GM12878 (cell line): ENCODE measurements at regions not wholly inside any gene's neighbourhood (a gene's known extent, or its start where the extent isn't known, plus 50 kb on each side); places are given as distances from the start of the nearest gene placed in this dataset.

Experiments used
- ATAC-seq: fragments of 200-7000 bp; cut with Tn5 transposase; 3 replicates; pipeline ENCODE4 v1.9.1; 2020; ENCODE audit warnings: mild to moderate bottlenecking, moderate library complexity
- BruUV-seq: library from RNA; stranded (reverse); fragments of 400-500 nt; replicated peaks from 2 replicates; lab custom pipeline; 2021; lab: Mats Ljungman, UMichigan
- CTCF ChIA-PET: fragments of 300-600 bp; sonication (Branson Sonifier 250); formaldehyde crosslinking; extraction: SDS; loops from one replicate; lab custom pipeline; 2021; ENCODE audit warnings: inconsistent platforms; lab: Yijun Ruan, JAX
- POLR2A ChIA-PET: fragments of 350-600 bp; formaldehyde crosslinking; extraction: SDS; loops from one replicate; lab custom pipeline; 2021; ENCODE audit warnings: inconsistent platforms; lab: Charles Lee
- RAD21 ChIA-PET: fragments of 300-600 bp; sonication (Branson Sonifier 250); formaldehyde crosslinking; loops from one replicate; lab custom pipeline; 2023; ENCODE audit warnings: antibody characterized with exemption; ENCODE audit not compliant: unreplicated experiment; lab: Charles Lee
- SMC1A ChIA-PET: fragments of 300-600 bp; sonication (Branson Sonifier 250); formaldehyde crosslinking; loops from one replicate; lab custom pipeline; 2023; ENCODE audit not compliant: unreplicated experiment, uncharacterized antibody; lab: Charles Lee
- DNase-seq: peaks from one replicate; pipeline ENCODE4 v3.0.0-alpha.2; 2011; ENCODE audit warnings: low read depth, low spot score
- FAIRE-seq: peaks from 3 replicates; lab custom pipeline; 2011; peaks lifted over from hg19 to GRCh38; lab: Jason Lieb, UNC
- H2AFZ ChIP-seq: 2 replicates; pipeline ENCODE4 v1.6.0; 2011; ENCODE audit warnings: low read depth, low read length, control low read depth; ENCODE audit not compliant: control insufficient read depth
- H3K27ac ChIP-seq: 2 replicates; pipeline ENCODE4 v1.5.1; 2011; ENCODE audit warnings: control low read depth; ENCODE audit not compliant: control insufficient read depth, insufficient read depth
- H3K27me3 ChIP-seq, 2 experiments: replicated peaks in 1 of 2; 2 replicates each; pipeline versions ENCODE4 v1.6.0 to v1.6.1; 2011; ENCODE audit warnings: low read length in 1 of 2; ENCODE audit not compliant: control insufficient read depth in 2 of 2, insufficient read depth in 2 of 2
- H3K36me3 ChIP-seq, 2 experiments: 2 replicates each; pipeline ENCODE4 v1.5.1; 2011; ENCODE audit warnings: low read length in 1 of 2; ENCODE audit not compliant: control insufficient read depth in 2 of 2, insufficient read depth in 2 of 2
- H3K4me1 ChIP-seq: 2 replicates; pipeline ENCODE4 v1.6.1; 2011; ENCODE audit warnings: mild to moderate bottlenecking, low read length, moderate library complexity, mixed read lengths; ENCODE audit not compliant: control insufficient read depth, insufficient read depth
- H3K4me2 ChIP-seq: 2 replicates; pipeline ENCODE4 v1.6.0; 2011; ENCODE audit warnings: control low read depth; ENCODE audit not compliant: control insufficient read depth, insufficient read depth
- H3K4me3 ChIP-seq: fragments of 200-600 bp; sonication (generic); 2 replicates; pipeline ENCODE4 v1.5.1; 2016
- H3K79me2 ChIP-seq: 2 replicates; pipeline ENCODE4 v1.6.0; 2011; ENCODE audit warnings: low read length; ENCODE audit not compliant: control insufficient read depth, insufficient read depth
- H3K9ac ChIP-seq: 2 replicates; pipeline ENCODE4 v1.8.0; 2011; ENCODE audit warnings: low read length, control low read depth, mixed read lengths; ENCODE audit not compliant: control insufficient read depth, insufficient read depth
- H3K9me3 ChIP-seq: replicated peaks from 3 replicates; pipeline ENCODE4 v1.5.1; 2011; ENCODE audit warnings: mild to moderate bottlenecking, low read length; ENCODE audit not compliant: control insufficient read depth, insufficient read depth
- H4K20me1 ChIP-seq: 2 replicates; pipeline ENCODE4 v1.6.0; 2011; ENCODE audit not compliant: control insufficient read depth, insufficient read depth
- ATF3 ChIP-seq: IDR thresholded peaks from 2 replicates; pipeline ENCODE4 v1.6.1; 2011; ENCODE audit warnings: low read depth, mild to moderate bottlenecking, low read length, moderate library complexity, borderline replicate concordance; ENCODE audit errors: extremely low read depth
- BACH1 ChIP-seq: fragments of 450-650 bp; IDR thresholded peaks from 2 replicates; pipeline ENCODE4 v1.6.1; 2017; ENCODE audit warnings: mild to moderate bottlenecking, borderline replicate concordance
- FOXM1 ChIP-seq: IDR thresholded peaks from 2 replicates; pipeline ENCODE4 v1.6.1; 2012; ENCODE audit warnings: low read depth, mild to moderate bottlenecking, inconsistent platforms, low read length, moderate library complexity
- HSF1 ChIP-seq: fragments of 150-350 bp; IDR thresholded peaks from 2 replicates; pipeline ENCODE4 v1.6.1; 2014; ENCODE audit warnings: mild to moderate bottlenecking, low read depth, low read length
- IKZF2 ChIP-seq, 2 experiments: fragments of 450-650 bp; IDR thresholded peaks; 2 replicates each; pipeline ENCODE4 v1.6.1; 2017; ENCODE audit warnings: mild to moderate bottlenecking in 2 of 2, moderate library complexity in 2 of 2
- MEF2A ChIP-seq: IDR thresholded peaks from 2 replicates; pipeline ENCODE4 v1.6.1; 2011; ENCODE audit warnings: low read depth, mild to moderate bottlenecking, low read length, moderate library complexity; ENCODE audit not compliant: insufficient read depth
- MTA2 ChIP-seq: fragments of 450-650 bp; IDR thresholded peaks from 2 replicates; pipeline ENCODE4 v1.6.1; 2016; ENCODE audit warnings: low read depth, mild to moderate bottlenecking, moderate library complexity
- NR2F1 ChIP-seq: fragments of 450-650 bp; conservative IDR thresholded peaks from 2 replicates; pipeline ENCODE4 v1.6.1; 2017; ENCODE audit warnings: mild to moderate bottlenecking
- PML ChIP-seq: IDR thresholded peaks from 2 replicates; pipeline ENCODE4 v1.6.1; 2012; ENCODE audit warnings: low read length, inconsistent platforms
- SMARCA5 ChIP-seq: fragments of 450-650 bp; IDR thresholded peaks from 2 replicates; pipeline ENCODE4 v1.6.1; 2017; ENCODE audit warnings: mild to moderate bottlenecking
- SRF ChIP-seq, 2 experiments: IDR thresholded peaks; 2 replicates each; pipeline ENCODE4 v1.6.1; 2011; ENCODE audit warnings: low read depth in 2 of 2, low read length in 2 of 2, mild to moderate bottlenecking in 1 of 2, moderate library complexity in 1 of 2
- SUPT20H ChIP-seq: IDR thresholded peaks from 2 replicates; pipeline ENCODE4 v1.6.1; 2011; ENCODE audit warnings: low read depth, mild to moderate bottlenecking, low read length, moderate library complexity, borderline replicate concordance; ENCODE audit not compliant: control insufficient read depth
- USF2 ChIP-seq: IDR thresholded peaks from 2 replicates; pipeline ENCODE4 v1.6.1; 2011; ENCODE audit warnings: low read depth, low read length, improper control_type of control experiment, borderline replicate concordance
- ZNF592 ChIP-seq: fragments of 450-650 bp; IDR thresholded peaks from 2 replicates; pipeline ENCODE4 v1.6.1; 2017; ENCODE audit warnings: mild to moderate bottlenecking, moderate library complexity
- ZZZ3 ChIP-seq: IDR thresholded peaks from 2 replicates; pipeline ENCODE4 v1.6.1; 2011; ENCODE audit warnings: low read depth; ENCODE audit not compliant: control insufficient read depth, insufficient read length
- WGBS: methylation state at CpG from one replicate; pipeline ENCODE4 v1.1.6; 2016; ENCODE audit warnings: low lambda C conversion rate; ENCODE audit not compliant: insufficient replicate concordance, insufficient coverage; ENCODE audit errors: missing lambda C conversion rate; 5-methylcytosine and 5-hydroxymethylcytosine counted together
- in situ Hi-C: fragments of 300-500 bp; cut with MboI; formaldehyde crosslinking; loops from 9 replicates; pipeline ENCODE4 v1.14.3; 2018; ENCODE audit warnings: mixed read lengths
- intact Hi-C: fragments of 100-400 bp; cut with micrococcal nuclease; formaldehyde crosslinking; loops from one replicate; pipeline ENCODE4 v1.14.2; 2022; ENCODE audit not compliant: unreplicated experiment

- no TSS peak for BruUV-seq
- no peaks in the 10 kb centered on the region for H4K20me1 ChIP-seq
- peaks cover 5% of the 10 kb centered on the region; the same call in 1 of the 2 replicates for H3K4me1 ChIP-seq
- ChIA-PET POLR2A (no interaction called here), SMC1A (interaction anchor here (0.6 kb wide), 1 partner anchor 1503 kb away, joined by 3 read pairs; no protein-coding TSS in a partner anchor), RAD21 (interaction anchor here (0.5 to 1.1 kb wide), 2 partner anchors 10 to 27 kb away, joined by 3 to 4 read pairs; no protein-coding TSS in a partner anchor), CTCF (interaction anchor here (1.0 kb wide), 1 partner anchor 59 kb away, joined by 3 read pairs; no protein-coding TSS in a partner anchor)
- peaks cover 8% of the 10 kb centered on the region; the same call in 2 of the 3 replicates for H3K9me3 ChIP-seq
- no peak for ATAC-seq
- 75% methylated on average over 2 of the region's 2 CpGs for WGBS
- no peak overlapping the region for H3K9ac ChIP-seq
- H3K27ac ChIP-seq = no peak overlapping the region
- no peaks in the 10 kb centered on the region for H3K79me2 ChIP-seq
- no peaks in the 10 kb centered on the region for H3K36me3 ChIP-seq
- DNase-seq = no peak
- H3K4me3 ChIP-seq = no peak overlapping the region
- TF ChIP-seq FOXM1 (no peak), SRF (IDR thresholded peaks at IDR 0.05; ENCODE audit: low read depth in 2 of 2, low read length in 2 of 2) (no peak), BACH1 (no peak), HSF1 (no peak), SUPT20H (no peak), IKZF2 (IDR thresholded peaks at IDR 0.05) (no peak), PML (no peak), SMARCA5 (no peak), NR2F1 (no peak), MTA2 (no peak), ZNF592 (no peak), MEF2A (no peak), USF2 (no peak), ATF3 (no peak), ZZZ3 (no peak)
- H3K27me3 ChIP-seq = no peaks in the 10 kb centered on the region
- no peak overlapping the region for H2AFZ ChIP-seq
- no peak for FAIRE-seq
- no peak overlapping the region for H3K4me2 ChIP-seq
- intact Hi-C loops (no loop called here), in situ Hi-C loops (no loop called here)
Measured at GRCh38 chr15:67930720-67931119, 90.9 kb upstream of the RNU6-1 start.
